H1 (cell line): ENCODE measurements at regions not wholly inside any gene's neighbourhood (a gene's known extent, or its start where the extent isn't known, plus 50 kb on each side); places are given as distances from the start of the nearest gene placed in this dataset.

Experiments
- CBX5 ChIP-seq: fragments of 300-800, 300-1000 bp; sonication (generic); IDR thresholded peaks from 2 replicates; pipeline ENCODE4 v1.7.1; 2016; ENCODE audit warnings: antibody characterized with exemption, low read length, low read depth
- CREB1 ChIP-seq: IDR thresholded peaks from 2 replicates; pipeline ENCODE4 v1.6.1; 2012; ENCODE audit warnings: inconsistent platforms
- CTBP2 ChIP-seq: IDR thresholded peaks from 2 replicates; pipeline ENCODE4 v1.7.0; 2011; ENCODE audit warnings: borderline replicate concordance, mild to moderate bottlenecking, moderate library complexity, mixed read lengths, low read length; ENCODE audit not compliant: insufficient read depth, insufficient read length
- EGR1 ChIP-seq: IDR thresholded peaks from 2 replicates; pipeline ENCODE4 v1.6.1; 2011; ENCODE audit warnings: low read depth, low read length, borderline replicate concordance
- MAX ChIP-seq: IDR thresholded peaks from 2 replicates; pipeline ENCODE4 v1.6.1; 2012; ENCODE audit warnings: inconsistent platforms
- SUZ12 ChIP-seq: fragments of 200-600 bp; sonication (generic); IDR thresholded peaks from 2 replicates; pipeline ENCODE4 v1.6.1; 2012; ENCODE audit warnings: mild to moderate bottlenecking, inconsistent platforms, low read length, moderate library complexity, mixed read lengths

- TF ChIP-seq SUZ12, result no peak
- no peak for TF ChIP-seq CREB1
- TF ChIP-seq CBX5, result no peak
- TF ChIP-seq EGR1, result no peak
- no peak for TF ChIP-seq CTBP2
- no peak for TF ChIP-seq MAX
These were observed 97.4 kb upstream of the IGLL5 start (continued) for GRCh38 chr22:22789922-22790845.
